NCI-H2227 (cell line): ENCODE measurements at regions not wholly inside any gene's neighbourhood (a gene's known extent, or its start where the extent isn't known, plus 50 kb on each side); places are given as distances from the start of the nearest gene placed in this dataset.
"Not testable (repeated sequence)": the region's sequence is repeated elsewhere in the genome, so short reads cannot be mapped to it uniquely, and the experiment has no call there.

Experiments
- DNase-seq: peaks from one replicate; lab custom pipeline; 2025; ENCODE audit not compliant: unreplicated experiment; lab: John Stamatoyannopoulos, UW

DNA sequence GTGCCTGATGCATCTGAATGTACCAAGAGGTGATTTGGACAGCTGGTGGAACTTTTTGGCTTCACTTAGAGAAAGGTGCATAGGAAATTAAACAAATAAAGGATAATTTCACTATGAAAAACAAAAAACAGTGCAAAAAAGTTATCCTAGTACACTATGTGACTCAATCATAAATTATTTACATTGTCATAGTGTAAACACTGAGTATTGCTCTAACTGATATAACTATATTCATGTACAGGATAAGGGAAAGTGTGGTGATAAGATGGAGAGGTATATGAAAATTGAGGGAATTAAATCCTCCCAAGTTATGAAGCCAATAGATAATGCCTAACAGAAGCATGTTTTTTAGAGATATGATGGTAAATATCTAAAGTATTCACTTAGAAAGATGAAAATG lies 50.2 kb upstream of the CPNE4 start:
- no peak for DNase-seq

GRCh38 chr3:132087356-132087755 lies 52.5 kb upstream of the CPNE4 start:
- DNase-seq: no peak

- no peak for DNase-seq
Measured at GRCh38 chr3:132088291-132088690, 53.5 kb upstream of the CPNE4 start.

DNA sequence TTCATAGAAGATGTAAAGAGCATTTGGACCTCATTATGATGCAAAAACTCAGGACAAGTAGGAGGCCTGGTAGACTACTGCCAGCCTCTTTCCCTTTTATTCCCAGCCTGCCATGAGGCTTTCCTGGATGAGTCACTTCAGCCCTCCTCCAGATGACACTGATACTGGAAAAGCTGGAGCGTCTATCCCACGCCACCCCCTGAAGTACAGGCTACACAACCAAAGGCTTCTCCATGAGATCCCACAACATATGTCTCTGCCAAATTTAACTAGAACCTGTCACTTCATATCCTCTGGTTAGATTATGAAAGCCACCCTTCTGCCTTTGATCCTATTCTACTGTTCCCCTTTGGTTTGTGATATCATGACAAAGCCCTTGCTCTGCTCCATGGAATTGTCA lies 56.1 kb upstream of the CPNE4 start:
- no peak for DNase-seq

DNA sequence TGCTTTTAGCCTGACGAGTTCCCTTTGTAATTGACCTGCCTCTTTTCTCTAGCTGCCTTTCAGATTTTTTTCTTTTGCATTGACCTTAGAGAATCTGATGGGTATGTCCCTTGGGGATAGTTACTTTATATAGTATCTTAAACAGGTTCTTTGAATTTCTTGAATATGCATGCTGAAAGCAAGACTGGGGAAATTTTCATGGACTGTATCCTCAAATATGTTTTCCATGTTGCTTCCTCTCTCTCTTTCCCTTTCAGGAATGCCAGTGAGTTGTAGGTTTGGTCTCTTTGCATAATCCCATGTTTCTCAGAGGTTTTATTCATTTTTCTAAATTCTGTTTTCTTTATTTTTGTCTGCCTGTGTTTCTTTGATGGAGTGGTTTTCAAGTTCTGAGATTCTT lies 81.8 kb upstream of the CPNE4 start:
- no peak for DNase-seq

DNA sequence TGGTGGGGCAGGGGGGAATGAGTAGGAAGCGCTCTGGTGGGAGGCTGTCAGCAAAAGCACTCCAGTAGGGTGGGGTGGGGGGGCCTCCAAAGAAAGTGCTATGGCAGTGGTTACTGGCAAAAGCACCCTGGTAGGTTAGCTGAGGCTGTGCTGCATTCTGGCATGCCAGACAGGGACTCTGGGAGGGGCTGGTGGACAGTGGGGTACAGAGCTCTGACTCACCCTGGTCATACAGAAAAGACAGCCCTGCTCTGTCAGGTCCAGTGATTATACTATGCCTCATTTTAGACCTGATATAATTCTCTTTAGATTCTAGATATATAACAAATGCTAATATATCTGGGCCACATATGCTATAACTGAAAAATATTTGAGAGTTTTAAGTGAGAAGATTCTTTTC lies 82.8 kb upstream of the CPNE4 start:
- no peak for DNase-seq

DNA sequence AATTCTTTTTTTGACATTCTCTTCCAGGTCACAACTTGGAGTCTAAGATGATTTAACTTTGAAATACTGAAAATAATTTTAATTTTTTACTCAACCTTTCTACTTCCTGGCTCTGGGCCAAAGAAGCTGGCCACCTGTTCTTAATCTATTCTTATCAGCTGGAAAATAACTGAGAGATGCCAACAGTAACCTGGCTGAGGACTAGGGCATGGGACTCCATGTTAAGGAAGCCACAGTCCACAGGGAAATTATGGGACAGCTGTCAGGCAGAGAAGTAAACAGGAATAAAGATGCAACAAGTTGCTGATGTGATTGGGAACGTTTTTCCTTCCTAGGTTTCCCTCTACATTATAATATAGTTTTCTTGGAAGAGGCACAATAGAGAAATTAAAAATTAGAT lies 84.7 kb upstream of the CPNE4 start:
- DNase-seq: no peak

DNA sequence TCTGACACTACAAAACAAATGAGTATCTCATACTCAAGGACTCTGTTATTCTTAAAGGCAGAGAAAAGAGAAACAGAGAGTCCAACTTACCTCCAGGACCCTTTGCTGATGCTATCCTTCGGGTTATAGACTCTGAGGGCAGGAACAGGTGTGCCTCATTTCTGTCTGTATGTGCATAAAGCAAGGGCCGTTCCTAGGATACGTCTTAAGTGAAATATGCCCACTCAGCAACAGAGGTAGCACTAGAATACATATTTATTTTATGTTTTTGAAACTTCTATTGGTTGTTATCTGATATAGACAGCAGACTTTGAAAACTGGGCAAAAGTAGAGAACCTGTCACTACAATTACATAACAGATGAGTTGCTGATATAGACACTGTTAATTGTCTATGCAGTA lies 89.3 kb upstream of the CPNE4 start:
- no peak for DNase-seq

- DNase-seq: no peak
Measured at GRCh38 chr3:132124651-132125284, 90.0 kb upstream of the CPNE4 start.

DNA sequence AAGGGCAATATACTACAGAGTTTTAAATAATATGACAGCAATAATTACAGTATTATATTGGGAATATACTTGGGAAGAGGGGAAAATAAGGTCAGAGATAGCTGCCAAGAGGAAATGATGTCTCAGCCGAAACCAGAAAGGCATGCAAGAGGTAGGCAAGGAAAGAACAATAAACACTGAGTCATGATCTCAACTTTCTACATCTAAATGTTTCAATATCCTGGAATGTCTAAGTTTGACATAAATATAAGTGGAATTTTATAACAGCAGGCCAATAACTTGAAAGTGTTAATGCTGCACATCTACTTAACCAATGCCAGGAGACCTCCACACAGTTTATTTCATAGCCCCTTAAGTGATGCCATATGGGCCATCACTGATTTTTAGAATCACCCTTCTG lies 99.8 kb upstream of the CPNE4 start:
- no peak for DNase-seq

GRCh38 chr3:132135628-132136333 lies 101.0 kb upstream of the CPNE4 start:
- no peak for DNase-seq

- DNase-seq: no peak
Measured at GRCh38 chr3:132136334-132136716, 101.5 kb upstream of the CPNE4 start.

DNA sequence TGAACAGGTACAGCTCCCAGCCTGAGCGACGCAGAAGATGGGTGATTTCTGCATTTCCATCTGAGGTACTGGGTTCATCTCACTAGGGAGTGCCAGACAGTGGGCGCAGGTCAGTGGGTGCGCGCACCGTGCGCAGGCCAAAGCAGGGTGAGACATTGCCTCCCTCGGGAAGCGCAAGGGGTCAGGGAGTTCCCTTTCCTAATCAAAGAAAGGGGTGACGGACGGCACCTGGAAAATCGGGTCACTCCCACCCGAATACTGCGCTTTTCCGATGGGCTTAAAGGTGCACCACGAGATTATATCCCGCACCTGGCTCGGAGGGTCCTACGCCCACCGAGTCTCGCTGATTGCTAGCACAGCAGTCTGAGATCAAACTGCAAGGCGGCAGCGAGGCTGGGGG lies 102.1 kb upstream of the CPNE4 start:
- DNase-seq: not testable (repeated sequence)

GRCh38 chr3:132145833-132146232 lies 111.0 kb upstream of the CPNE4 start:
- peak; percentile 12 for DNase-seq

DNA sequence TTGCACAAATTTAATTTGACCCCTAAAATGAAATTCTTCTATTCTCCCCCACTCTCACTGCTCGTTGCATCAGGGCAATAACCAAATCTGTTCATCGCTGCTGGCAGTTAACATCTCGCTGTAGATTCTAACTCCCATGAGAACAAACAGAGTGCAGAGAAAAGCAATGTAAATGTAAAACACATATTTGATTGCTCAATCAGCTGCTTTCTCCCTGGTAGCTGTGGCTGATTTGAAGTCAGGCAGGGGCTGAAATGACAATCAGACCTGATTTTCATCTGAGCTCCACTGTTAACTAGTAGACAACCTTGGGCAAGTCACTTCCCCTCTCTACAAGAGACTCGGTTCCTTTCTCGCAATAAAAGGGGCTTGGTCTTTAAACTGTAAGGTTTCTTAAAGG lies 119.8 kb upstream of the CPNE4 start:
- no peak for DNase-seq

DNA sequence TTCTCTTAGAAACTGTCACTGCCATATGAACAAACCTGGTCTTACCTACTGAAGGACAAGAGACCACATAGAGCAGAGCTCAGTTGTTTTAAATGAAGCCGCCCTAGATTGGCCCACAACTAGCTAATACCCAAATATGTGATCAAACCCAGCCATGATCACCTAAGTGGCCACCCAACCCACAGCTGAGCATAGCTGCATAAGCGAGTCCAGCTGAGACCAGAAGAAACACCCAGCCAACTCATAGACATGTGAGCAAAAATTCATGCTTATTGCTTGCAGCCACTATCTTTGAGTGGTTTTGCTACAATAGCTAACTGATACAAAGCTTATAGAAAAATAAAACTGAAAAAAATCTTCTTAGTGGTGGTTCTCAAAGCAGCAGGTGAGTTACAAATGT lies 124.3 kb upstream of the CPNE4 start:
- DNase-seq: no peak

- no peak for DNase-seq
Measured at GRCh38 chr3:132160198-132160597, 125.4 kb upstream of the CPNE4 start.

- DNase-seq: no peak
Measured at GRCh38 chr3:132161608-132162007, 126.8 kb upstream of the CPNE4 start.

- no peak for DNase-seq
Measured at GRCh38 chr3:132164469-132165092, 129.8 kb upstream of the CPNE4 start.

GRCh38 chr3:132167870-132168269 lies 133.1 kb upstream of the CPNE4 start:
- DNase-seq: no peak

DNA sequence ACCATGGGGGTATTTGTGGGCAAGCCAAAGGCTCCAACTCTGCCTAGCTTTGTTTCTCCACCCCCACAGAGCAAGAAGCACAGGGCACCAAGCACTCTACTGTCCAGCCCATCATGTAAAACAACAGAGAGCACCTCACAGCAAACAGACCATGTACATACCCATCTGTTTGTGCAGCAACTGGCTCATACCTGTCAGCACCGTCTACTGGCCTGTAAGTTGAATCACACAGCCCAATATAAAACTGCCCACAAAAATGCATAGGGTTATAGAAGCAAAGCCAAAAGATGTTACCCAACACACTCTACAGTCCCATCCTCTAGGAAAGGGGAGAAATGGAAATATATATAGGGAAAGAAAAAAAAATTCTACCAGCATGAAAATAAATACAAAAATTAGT lies 139.7 kb upstream of the CPNE4 start:
- no peak for DNase-seq

DNA sequence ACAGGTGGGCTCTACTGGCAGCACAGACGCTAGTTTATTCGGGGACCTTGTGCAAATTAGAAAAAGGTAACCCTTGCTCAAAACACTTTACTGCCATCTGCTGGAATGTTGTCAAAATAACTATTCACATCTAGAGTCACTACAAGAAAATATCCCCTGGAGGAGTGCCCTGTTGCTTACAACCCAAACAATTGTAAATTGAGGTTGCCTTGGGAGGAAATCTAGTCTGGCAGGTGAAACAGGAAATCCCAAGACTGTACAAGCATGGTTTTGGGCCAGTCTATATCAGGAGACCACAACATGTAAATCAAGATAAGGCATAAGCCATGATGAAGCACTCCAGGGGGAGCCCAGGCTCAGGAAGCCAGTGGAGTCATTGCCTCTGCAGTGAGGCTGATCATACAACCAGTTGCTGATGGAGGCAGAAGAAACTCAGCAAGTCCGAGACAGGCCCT lies 136.8 kb upstream of the ACP3 start:
- peak; percentile 66 for DNase-seq
